GM06990 (cell line): ENCODE measurements at regions not wholly inside any gene's neighbourhood (a gene's known extent, or its start where the extent isn't known, plus 50 kb on each side); places are given as distances from the start of the nearest gene placed in this dataset.
A peak's percentile ranks its signal among the peaks of the same experiment; 100 is the strongest.

Source experiments
- DNase-seq: peaks from one replicate; pipeline ENCODE4 v3.0.0-alpha.2; 2011; ENCODE audit not compliant: insufficient read length; ENCODE audit errors: extremely low read depth
- H3K27me3 ChIP-seq: replicated peaks from 2 replicates; pipeline ENCODE4 v1.6.0; 2011; ENCODE audit warnings: low read length; ENCODE audit not compliant: control insufficient read depth, insufficient read depth
- H3K36me3 ChIP-seq: 2 replicates; pipeline ENCODE4 v1.5.1; 2011; ENCODE audit warnings: low read length; ENCODE audit not compliant: control insufficient read depth, insufficient read depth
- H3K4me3 ChIP-seq: replicated peaks from 2 replicates; pipeline ENCODE4 v1.5.1; 2011; ENCODE audit warnings: low read depth, mild to moderate bottlenecking, control low read depth, low read length
- TF ChIP-seq, protein P1 (sequence below): IDR thresholded peaks from 2 replicates; pipeline ENCODE4 v1.5.1; 2011; ENCODE audit warnings: low read length, control low read depth, mild to moderate bottlenecking, inconsistent platforms; ENCODE audit not compliant: insufficient read depth, poor library complexity, severe bottlenecking

DNA sequence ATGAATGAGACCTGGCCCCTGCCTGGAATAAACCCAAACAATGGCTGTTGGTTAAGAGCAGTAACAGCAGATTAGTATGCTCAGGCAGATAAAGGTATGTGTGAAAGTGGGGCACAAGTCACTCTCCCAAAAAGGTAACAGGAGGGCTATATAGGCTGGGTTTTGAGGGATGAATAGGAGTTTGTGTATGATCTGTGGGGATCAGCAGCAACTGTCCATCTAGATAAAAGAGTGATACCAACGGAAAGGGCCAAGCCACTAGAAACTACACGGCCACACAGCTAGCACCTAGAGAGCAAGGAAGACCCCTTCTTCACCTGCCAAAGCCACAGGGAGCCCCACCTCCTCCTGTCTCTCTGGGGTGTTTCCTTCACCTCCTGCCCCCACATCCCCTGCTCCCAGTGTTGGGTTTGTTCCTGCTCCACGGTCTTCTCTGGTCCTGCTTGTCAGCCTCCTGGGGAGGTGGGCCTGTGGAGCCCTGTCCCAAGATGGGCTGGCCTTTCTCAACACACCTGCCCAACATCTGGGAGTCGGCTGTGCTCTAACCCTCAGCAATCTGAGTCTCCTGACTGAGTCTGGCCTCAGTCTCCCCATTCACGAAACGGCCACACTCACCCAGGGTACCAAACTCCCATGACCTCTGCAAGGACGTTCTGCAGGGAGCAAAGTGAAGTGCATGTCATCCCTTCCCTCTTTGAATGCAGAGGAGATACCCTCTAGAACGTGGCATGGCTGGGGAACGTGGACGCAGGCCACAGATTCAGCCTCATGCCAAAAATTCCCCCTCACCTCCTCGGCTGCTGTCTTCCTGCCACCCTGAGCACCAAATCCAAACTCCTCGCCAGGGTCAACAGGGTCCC, 108.2 kb downstream of the NCOR2 start:
- DNase-seq: no peak
- Histone ChIP-seq H3K27me3 (no peaks in the 10 kb centered on the region), H3K4me3 (no peak overlapping the region), H3K36me3 (peaks cover 32% of the 10 kb centered on the region)
- TF ChIP-seq, protein P1, sequence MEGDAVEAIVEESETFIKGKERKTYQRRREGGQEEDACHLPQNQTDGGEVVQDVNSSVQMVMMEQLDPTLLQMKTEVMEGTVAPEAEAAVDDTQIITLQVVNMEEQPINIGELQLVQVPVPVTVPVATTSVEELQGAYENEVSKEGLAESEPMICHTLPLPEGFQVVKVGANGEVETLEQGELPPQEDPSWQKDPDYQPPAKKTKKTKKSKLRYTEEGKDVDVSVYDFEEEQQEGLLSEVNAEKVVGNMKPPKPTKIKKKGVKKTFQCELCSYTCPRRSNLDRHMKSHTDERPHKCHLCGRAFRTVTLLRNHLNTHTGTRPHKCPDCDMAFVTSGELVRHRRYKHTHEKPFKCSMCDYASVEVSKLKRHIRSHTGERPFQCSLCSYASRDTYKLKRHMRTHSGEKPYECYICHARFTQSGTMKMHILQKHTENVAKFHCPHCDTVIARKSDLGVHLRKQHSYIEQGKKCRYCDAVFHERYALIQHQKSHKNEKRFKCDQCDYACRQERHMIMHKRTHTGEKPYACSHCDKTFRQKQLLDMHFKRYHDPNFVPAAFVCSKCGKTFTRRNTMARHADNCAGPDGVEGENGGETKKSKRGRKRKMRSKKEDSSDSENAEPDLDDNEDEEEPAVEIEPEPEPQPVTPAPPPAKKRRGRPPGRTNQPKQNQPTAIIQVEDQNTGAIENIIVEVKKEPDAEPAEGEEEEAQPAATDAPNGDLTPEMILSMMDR: no peak

DNA sequence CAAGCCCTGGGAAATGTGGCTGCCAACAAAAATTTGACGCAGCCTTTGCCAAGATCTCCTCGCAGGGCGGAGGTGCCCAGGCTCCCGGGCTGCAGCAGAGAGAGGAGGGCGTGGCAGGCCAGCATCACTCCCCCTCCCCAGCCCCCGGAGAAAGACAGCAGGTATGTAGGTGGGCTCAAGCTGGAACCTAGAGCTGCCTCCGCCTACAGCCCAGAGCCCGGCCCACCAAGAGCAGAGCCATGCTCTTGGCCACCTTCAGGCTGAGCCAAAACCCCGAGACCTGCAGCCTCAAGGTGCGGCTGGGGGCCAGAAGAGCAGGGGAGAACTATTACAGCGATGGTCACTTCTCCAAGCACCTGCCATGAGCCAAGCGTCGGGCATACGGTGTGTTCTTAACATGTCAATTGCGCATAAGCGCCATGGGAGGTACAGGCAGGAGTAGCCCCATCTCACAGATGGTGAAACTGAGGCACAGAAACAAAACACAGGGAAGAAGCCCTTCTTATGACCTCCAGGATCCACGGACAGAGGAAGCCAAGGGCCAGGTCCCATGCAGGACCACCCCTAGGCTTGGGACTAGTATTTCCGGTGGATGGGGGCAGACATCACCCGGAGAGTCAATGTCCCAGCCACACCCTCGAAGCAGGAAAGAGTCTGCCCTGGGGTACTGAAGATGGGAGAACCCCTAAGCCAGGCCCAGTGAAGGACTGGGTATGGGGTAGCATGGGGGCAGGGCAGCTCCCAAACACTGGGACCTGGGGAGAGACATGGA, 109.0 kb downstream of the NCOR2 start:
- TF ChIP-seq, protein P1: no peak
- Histone ChIP-seq H3K36me3 (peaks cover 32% of the 10 kb centered on the region), H3K4me3 (peak overlapping the region; percentile 64; the same call in 1 of the 2 replicates), H3K27me3 (no peaks in the 10 kb centered on the region)
- no peak for DNase-seq

DNA sequence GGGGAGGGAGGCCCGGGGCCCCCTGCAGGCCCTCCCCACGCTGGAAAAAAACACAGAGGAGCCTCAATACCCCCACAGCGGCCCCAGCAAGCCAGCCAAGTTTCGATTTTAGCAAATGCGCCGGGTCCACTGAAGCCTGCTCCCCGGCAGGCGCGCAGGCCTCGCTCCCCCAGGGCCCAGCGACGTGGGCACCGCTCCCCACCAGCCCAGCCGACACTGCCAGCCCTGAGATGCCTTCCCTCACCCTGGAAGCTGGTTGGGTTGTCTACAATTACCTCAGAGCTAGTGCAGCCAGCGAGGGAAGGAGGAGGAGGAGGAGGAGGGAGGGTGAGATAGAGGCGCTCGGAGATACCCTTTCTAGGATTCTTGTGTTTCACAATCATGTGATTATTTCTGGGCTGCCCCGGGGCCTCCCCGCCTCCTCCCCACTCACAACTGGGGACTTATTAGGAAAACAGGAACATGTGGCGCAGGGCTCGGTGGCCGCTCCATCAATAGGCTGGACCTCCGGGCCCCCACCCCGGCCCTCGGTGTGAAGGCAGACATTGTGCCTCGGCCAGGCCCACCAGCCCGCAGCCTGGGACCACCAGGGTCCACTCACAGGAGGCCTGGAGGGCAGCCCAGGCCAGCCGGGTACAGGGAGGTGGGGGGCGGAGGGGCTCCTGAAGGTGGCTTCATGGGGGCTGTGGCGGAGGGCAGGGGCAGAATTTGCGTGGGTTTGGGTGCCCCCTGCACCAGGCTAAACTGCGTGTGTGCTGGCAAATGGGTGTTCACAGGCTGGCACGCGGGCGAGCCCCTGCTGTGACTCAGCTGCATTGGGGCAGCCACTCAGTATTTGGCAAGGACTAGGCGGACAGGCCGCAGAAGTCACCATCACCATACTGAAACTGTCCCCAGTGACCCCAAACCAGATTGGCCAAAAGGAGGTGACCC, 109.9 kb downstream of the NCOR2 start:
- DNase-seq: peak; percentile 78
- TF ChIP-seq, protein P1: no peak

DNA sequence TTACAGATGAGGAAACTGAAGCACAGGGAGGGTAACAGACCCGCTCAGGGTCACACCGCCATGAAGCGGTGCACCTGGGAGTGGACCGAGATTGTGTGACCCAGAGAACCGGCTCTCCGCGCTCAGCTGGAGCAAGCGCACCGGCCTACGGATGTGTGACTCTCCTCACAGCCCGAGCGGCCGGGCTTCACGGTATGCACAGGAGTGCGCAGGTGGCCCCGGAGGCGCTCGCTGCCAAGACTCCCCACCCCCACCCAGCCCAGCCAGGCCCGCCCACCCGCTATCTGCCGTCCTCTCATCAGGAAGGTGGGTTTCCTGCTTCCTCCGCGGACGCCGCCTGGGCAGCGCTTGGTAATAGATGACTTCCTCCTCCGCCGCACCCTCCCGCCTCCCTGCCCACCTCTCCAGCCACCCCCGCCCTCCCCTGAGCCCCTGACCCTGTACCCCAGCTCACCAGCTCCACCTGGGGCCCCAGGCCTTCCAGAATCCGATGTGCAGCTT, 110.7 kb downstream of the NCOR2 start:
- Histone ChIP-seq H3K27me3 (no peaks in the 10 kb centered on the region), H3K4me3 (peak overlapping the region; percentile 64), H3K36me3 (peaks cover 29% of the 10 kb centered on the region)
- TF ChIP-seq, protein P1: peak; percentile 26
- DNase-seq: peak; percentile 81

More for the DNA sequence above, 109.9 kb downstream of the NCOR2 start:
- H3K27me3 ChIP-seq: no peaks in the 10 kb centered on the region
- peaks cover 30% of the 10 kb centered on the region for H3K36me3 ChIP-seq
- H3K4me3 ChIP-seq: peak overlapping the region; percentile 64

DNA sequence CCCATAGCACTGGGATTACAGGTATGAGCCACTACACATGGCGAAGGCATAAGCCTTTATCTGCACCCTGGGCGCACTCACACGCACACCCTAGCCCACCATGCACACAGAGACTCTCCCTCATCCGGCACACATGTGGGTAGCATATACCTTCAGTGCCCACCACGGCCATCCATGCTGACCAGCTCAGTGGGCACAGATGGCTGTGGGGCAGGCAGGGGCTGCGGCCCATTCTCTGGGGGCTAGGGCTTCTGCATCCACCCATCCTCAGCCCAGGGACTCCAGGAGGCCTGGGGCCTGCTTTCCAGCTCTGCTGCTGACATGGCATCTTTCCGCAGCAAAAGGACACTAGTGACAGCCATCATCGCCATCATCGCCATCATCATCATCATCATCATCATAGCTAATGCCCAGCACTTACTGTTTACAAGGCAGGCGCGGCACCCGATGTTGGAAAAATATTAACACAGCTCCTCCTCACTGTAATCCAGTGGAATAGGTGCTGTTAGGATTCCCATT, 111.2 kb downstream of the NCOR2 start:
- DNase-seq: no peak
- no peaks in the 10 kb centered on the region for H3K27me3 ChIP-seq
- TF ChIP-seq, protein P1: no peak
- H3K36me3 ChIP-seq: peaks cover 29% of the 10 kb centered on the region
- peak overlapping the region; percentile 64 for H3K4me3 ChIP-seq
